SK-N-SH (cell line): ENCODE measurements at regions not wholly inside any gene's neighbourhood (a gene's known extent, or its start where the extent isn't known, plus 50 kb on each side); places are given as distances from the start of the nearest gene placed in this dataset.

Source experiments
- CTCF ChIA-PET: fragments of 300-600, 350-600 bp; formaldehyde crosslinking; extraction: SDS; loops from one replicate; lab custom pipeline; 2021; lab: Yijun Ruan, JAX
- POLR2A ChIA-PET: fragments of 350-600 bp; sonication (Branson Sonifier 250); formaldehyde crosslinking; extraction: SDS; loops from one replicate; lab custom pipeline; 2020; ENCODE audit warnings: antibody characterized with exemption, inconsistent platforms; lab: Yijun Ruan, JAX
- DNase-seq: peaks from one replicate; pipeline ENCODE4 v3.0.0; 2012
- H2AFZ ChIP-seq: fragments of 200-600 bp; sonication (generic); 2 replicates; pipeline ENCODE4 v1.8.1; 2016; ENCODE audit warnings: antibody characterized with exemption, mild to moderate bottlenecking, low read depth
- H3F3A ChIP-seq: fragments of 200-600 bp; sonication (generic); replicated peaks from 2 replicates; pipeline ENCODE3; 2016; ENCODE audit warnings: antibody characterized with exemption, mild to moderate bottlenecking; ENCODE audit not compliant: insufficient read depth
- H3K27ac ChIP-seq, 2 experiments: fragments of 200-500 bp in 1 of 2; fragments of 200-600 bp in 1 of 2; sonication (Bioruptor generic) in 1 of 2; sonication (generic), shearing (Covaris generic) in 1 of 2; 2 replicates each; pipeline versions ENCODE4 v1.5.1 to v1.6.1; 2014 to 2016; ENCODE audit warnings: low read depth in 2 of 2, inconsistent platforms in 1 of 2, low read length in 1 of 2, mild to moderate bottlenecking in 1 of 2, mixed read lengths in 1 of 2
- H3K27me3 ChIP-seq: fragments of 200-600 bp; sonication (generic), shearing (Covaris generic); 2 replicates; pipeline ENCODE4 v1.6.1; 2016; ENCODE audit warnings: mixed run types; ENCODE audit not compliant: insufficient read depth
- H3K36me3 ChIP-seq, 2 experiments: fragments of 200-500 bp in 1 of 2; fragments of 200-600 bp in 1 of 2; sonication (Bioruptor generic) in 1 of 2; sonication (generic) in 1 of 2; replicated peaks in 1 of 2; 2 replicates each; pipeline versions ENCODE3 to v1.5.1; 2014 to 2016; ENCODE audit warnings: low read length in 1 of 2, mild to moderate bottlenecking in 1 of 2; ENCODE audit not compliant: insufficient read depth in 2 of 2, control insufficient read depth in 1 of 2
- H3K4me1 ChIP-seq, 2 experiments: fragments of 200-500 bp in 1 of 2; fragments of 200-600 bp in 1 of 2; sonication (Bioruptor generic) in 1 of 2; sonication (generic), shearing (Covaris generic) in 1 of 2; 2 replicates each; pipeline versions ENCODE4 v1.5.1 to v1.6.1; 2014 to 2016; ENCODE audit warnings: low read depth in 1 of 2, low read length in 1 of 2, mixed run types in 1 of 2; ENCODE audit not compliant: insufficient read depth in 2 of 2, control insufficient read depth in 1 of 2
- H3K4me2 ChIP-seq: fragments of 200-600 bp; sonication (generic), shearing (Covaris generic); 2 replicates; pipeline ENCODE4 v1.6.1; 2017; ENCODE audit warnings: mixed run types
- H3K4me3 ChIP-seq, 2 experiments: fragments of 200-500 bp in 1 of 2; fragments of 200-600 bp in 1 of 2; sonication (Bioruptor generic) in 1 of 2; sonication (generic), shearing (Covaris generic) in 1 of 2; 2 replicates each; pipeline versions ENCODE4 v1.5.1 to v1.8.1; 2014 to 2016; ENCODE audit warnings: low read depth in 2 of 2, inconsistent platforms in 1 of 2, low read length in 1 of 2, mild to moderate bottlenecking in 1 of 2, mixed read lengths in 1 of 2, moderate library complexity in 1 of 2
- H3K79me2 ChIP-seq: fragments of 200-600 bp; sonication (generic); 2 replicates; pipeline ENCODE4 v1.8.1; 2017; ENCODE audit warnings: mild to moderate bottlenecking; ENCODE audit not compliant: insufficient read depth
- H3K9ac ChIP-seq: fragments of 200-600 bp; sonication (generic); 2 replicates; pipeline ENCODE4 v1.6.1; 2017; ENCODE audit warnings: mixed run types
- H3K9me2 ChIP-seq: fragments of 200-600 bp; sonication (generic); 2 replicates; pipeline ENCODE4 v1.6.1; 2017; ENCODE audit warnings: mixed run types
- H3K9me3 ChIP-seq: fragments of 200-600 bp; sonication (generic); 2 replicates; pipeline ENCODE4 v1.6.1; 2017; ENCODE audit warnings: mixed run types, mild to moderate bottlenecking, moderate library complexity
- H4K20me1 ChIP-seq: fragments of 200-600 bp; sonication (generic); 2 replicates; pipeline ENCODE4 v1.6.1; 2017; ENCODE audit warnings: mild to moderate bottlenecking, mixed run types; ENCODE audit not compliant: insufficient read depth
- CHD2 ChIP-seq: fragments of 150-350 bp; IDR thresholded peaks from 2 replicates; pipeline ENCODE4 v1.6.1; 2018; ENCODE audit warnings: low read length; ENCODE audit not compliant: partially characterized antibody
- ELF1 ChIP-seq: IDR thresholded peaks from 2 replicates; pipeline ENCODE4 v1.4.0; 2012
- FOXM1 ChIP-seq: IDR thresholded peaks from 2 replicates; pipeline ENCODE4 v1.4.0; 2012; ENCODE audit warnings: low read depth, mild to moderate bottlenecking
- GABPA ChIP-seq: IDR thresholded peaks from 2 replicates; pipeline ENCODE4 v1.4.0; 2012; ENCODE audit warnings: low read depth, mild to moderate bottlenecking
- MEF2A ChIP-seq: IDR thresholded peaks from 2 replicates; pipeline ENCODE4 v1.4.0; 2012; ENCODE audit warnings: low read depth, borderline replicate concordance
- NFIC ChIP-seq: IDR thresholded peaks from 2 replicates; pipeline ENCODE4 v1.4.0; 2012; ENCODE audit warnings: borderline replicate concordance
- NRF1 ChIP-seq: IDR thresholded peaks from 2 replicates; pipeline ENCODE4 v1.6.1; 2012; ENCODE audit warnings: low read depth, mild to moderate bottlenecking, low read length
- RCOR1 ChIP-seq: fragments of 150-350 bp; IDR thresholded peaks from 2 replicates; pipeline ENCODE4 v1.6.1; 2017; ENCODE audit warnings: antibody characterized with exemption, low read length
- RFX5 ChIP-seq: IDR thresholded peaks from 2 replicates; pipeline ENCODE4 v1.6.1; 2012; ENCODE audit warnings: mild to moderate bottlenecking, improper control_type of control experiment, low read length
- SIN3A ChIP-seq: IDR thresholded peaks from 2 replicates; pipeline ENCODE4 v1.6.1; 2012; ENCODE audit warnings: low read depth, mild to moderate bottlenecking, low read length, moderate library complexity, borderline replicate concordance
- SMC3 ChIP-seq: IDR thresholded peaks from 2 replicates; pipeline ENCODE4 v1.6.1; 2012; ENCODE audit warnings: low read depth, low read length, improper control_type of control experiment
- YY1 ChIP-seq: IDR thresholded peaks from 2 replicates; pipeline ENCODE4 v1.4.0; 2012; ENCODE audit warnings: low read depth, mild to moderate bottlenecking
- WGBS: methylation state at CpG from one replicate; pipeline ENCODE4 v1.1.6; 2017; ENCODE audit warnings: low lambda C conversion rate; 5-methylcytosine and 5-hydroxymethylcytosine counted together
- TF ChIP-seq, protein P1 (sequence below): IDR thresholded peaks from 2 replicates; pipeline ENCODE4 v1.6.1; 2012; ENCODE audit warnings: mild to moderate bottlenecking, low read depth, low read length, moderate library complexity
- TF ChIP-seq, protein P2 (sequence below): fragments of 200-600 bp; sonication (generic); IDR thresholded peaks from 2 replicates; pipeline ENCODE4 v1.6.1; 2017; ENCODE audit warnings: antibody characterized with exemption, mild to moderate bottlenecking, moderate library complexity
- TF ChIP-seq, protein P3 (sequence below): IDR thresholded peaks from 2 replicates; pipeline ENCODE4 v1.4.0; 2012; ENCODE audit warnings: low read depth
- TF ChIP-seq, protein P4 (sequence below): IDR thresholded peaks from 2 replicates; pipeline ENCODE4 v1.4.0; 2012; ENCODE audit warnings: low read depth, borderline replicate concordance

DNA sequence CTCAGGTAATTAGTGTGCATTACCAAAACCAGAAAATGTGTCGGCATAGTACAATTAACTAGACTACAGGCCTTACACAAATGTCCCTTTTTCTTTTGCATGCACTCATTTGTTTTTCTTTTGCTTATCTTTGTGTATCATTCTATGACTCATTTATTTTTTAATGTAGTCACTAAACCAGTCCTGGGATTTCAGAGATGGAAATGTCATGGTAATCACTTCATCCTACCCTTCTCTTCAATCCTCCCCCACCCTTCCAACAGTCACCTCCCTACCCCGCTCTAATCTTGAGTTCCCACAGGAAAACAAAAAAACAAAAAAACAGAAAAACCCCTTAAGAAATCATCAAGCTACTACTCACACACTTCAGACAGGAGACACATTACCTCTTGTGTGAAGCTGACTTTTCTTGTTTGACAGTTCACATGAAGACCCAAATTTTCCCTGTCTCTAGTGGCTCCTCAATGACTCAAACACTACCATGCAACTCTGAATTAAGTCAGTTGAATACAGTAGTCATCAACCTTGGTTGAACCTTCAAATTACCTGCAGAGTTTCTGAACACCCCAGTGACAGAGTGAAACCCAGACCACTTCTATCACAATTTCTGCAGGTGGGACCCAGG lies 242.4 kb upstream of the SALL1 start:
- Histone ChIP-seq H3F3A (no peaks in the 10 kb centered on the region), H3K79me2 (no peaks in the 10 kb centered on the region), H3K9ac (no peak overlapping the region), H3K9me3 (no peaks in the 10 kb centered on the region), H3K4me2 (no peak overlapping the region), H3K36me3 (no peaks in the 10 kb centered on the region), H3K4me1 (no peaks in the 10 kb centered on the region), H3K27me3 (no peaks in the 10 kb centered on the region), H4K20me1 (no peaks in the 10 kb centered on the region), H3K4me3 (no peak overlapping the region), H3K27ac (no peak overlapping the region), H3K9me2 (no peaks in the 10 kb centered on the region), H2AFZ (no peak overlapping the region)
- ChIA-PET POLR2A (no interaction called here), CTCF (interaction anchor here (0.6 kb wide), 1 partner anchor 345 kb away, joined by 3 read pairs; no protein-coding TSS in a partner anchor)
- TF ChIP-seq MEF2A = no peak
- TF ChIP-seq SIN3A = no peak
- TF ChIP-seq NRF1 = no peak
- WGBS = 39% methylated on average over 2 of the region's 2 CpGs
- no peak for DNase-seq

DNA sequence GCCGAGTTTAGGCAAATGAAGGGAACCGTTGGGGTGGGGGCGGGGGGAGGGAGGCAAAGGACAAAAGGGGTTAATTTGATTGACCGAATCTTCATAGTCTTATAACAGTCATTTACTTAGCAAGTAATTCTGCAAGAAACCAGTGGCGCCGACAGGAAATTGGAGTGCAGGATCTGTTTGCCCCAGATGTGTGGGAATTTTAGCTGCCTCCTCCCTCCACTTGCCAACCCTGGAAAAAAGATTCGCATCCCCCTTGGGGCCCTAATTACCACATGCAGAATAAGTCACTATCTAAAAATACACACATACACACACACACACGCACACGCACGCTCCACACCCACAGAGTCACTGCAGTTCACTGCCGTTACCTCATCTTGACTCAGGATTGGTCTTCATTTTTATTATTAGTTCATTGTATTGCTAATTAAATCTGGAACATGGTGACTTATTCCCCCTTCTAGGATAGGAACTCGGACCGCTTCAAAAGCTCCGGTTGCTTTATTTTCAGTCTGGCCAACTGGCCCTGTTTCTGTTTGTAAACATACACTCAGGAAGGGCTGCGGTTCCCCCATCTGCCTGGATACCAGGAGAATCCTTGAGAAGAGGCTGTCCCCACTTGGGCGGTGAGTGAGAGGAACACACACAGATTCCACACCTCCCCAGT lies 241.6 kb upstream of the SALL1 start:
- H4K20me1 ChIP-seq = no peaks in the 10 kb centered on the region
- no peak overlapping the region for H3K4me3 ChIP-seq
- TF ChIP-seq YY1 (no peak), RFX5 (no peak), NRF1 (no peak), GABPA (no peak), MEF2A (no peak), RCOR1 (no peak), NFIC (no peak), CHD2 (no peak), FOXM1 (no peak), SMC3 (no peak), ELF1 (no peak)
- TF ChIP-seq, protein P1, sequence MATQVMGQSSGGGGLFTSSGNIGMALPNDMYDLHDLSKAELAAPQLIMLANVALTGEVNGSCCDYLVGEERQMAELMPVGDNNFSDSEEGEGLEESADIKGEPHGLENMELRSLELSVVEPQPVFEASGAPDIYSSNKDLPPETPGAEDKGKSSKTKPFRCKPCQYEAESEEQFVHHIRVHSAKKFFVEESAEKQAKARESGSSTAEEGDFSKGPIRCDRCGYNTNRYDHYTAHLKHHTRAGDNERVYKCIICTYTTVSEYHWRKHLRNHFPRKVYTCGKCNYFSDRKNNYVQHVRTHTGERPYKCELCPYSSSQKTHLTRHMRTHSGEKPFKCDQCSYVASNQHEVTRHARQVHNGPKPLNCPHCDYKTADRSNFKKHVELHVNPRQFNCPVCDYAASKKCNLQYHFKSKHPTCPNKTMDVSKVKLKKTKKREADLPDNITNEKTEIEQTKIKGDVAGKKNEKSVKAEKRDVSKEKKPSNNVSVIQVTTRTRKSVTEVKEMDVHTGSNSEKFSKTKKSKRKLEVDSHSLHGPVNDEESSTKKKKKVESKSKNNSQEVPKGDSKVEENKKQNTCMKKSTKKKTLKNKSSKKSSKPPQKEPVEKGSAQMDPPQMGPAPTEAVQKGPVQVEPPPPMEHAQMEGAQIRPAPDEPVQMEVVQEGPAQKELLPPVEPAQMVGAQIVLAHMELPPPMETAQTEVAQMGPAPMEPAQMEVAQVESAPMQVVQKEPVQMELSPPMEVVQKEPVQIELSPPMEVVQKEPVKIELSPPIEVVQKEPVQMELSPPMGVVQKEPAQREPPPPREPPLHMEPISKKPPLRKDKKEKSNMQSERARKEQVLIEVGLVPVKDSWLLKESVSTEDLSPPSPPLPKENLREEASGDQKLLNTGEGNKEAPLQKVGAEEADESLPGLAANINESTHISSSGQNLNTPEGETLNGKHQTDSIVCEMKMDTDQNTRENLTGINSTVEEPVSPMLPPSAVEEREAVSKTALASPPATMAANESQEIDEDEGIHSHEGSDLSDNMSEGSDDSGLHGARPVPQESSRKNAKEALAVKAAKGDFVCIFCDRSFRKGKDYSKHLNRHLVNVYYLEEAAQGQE = no peak
- TF ChIP-seq, protein P2, sequence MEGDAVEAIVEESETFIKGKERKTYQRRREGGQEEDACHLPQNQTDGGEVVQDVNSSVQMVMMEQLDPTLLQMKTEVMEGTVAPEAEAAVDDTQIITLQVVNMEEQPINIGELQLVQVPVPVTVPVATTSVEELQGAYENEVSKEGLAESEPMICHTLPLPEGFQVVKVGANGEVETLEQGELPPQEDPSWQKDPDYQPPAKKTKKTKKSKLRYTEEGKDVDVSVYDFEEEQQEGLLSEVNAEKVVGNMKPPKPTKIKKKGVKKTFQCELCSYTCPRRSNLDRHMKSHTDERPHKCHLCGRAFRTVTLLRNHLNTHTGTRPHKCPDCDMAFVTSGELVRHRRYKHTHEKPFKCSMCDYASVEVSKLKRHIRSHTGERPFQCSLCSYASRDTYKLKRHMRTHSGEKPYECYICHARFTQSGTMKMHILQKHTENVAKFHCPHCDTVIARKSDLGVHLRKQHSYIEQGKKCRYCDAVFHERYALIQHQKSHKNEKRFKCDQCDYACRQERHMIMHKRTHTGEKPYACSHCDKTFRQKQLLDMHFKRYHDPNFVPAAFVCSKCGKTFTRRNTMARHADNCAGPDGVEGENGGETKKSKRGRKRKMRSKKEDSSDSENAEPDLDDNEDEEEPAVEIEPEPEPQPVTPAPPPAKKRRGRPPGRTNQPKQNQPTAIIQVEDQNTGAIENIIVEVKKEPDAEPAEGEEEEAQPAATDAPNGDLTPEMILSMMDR = no peak
- TF ChIP-seq, protein P3, sequence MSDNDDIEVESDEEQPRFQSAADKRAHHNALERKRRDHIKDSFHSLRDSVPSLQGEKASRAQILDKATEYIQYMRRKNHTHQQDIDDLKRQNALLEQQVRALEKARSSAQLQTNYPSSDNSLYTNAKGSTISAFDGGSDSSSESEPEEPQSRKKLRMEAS = no peak
- TF ChIP-seq, protein P4, sequence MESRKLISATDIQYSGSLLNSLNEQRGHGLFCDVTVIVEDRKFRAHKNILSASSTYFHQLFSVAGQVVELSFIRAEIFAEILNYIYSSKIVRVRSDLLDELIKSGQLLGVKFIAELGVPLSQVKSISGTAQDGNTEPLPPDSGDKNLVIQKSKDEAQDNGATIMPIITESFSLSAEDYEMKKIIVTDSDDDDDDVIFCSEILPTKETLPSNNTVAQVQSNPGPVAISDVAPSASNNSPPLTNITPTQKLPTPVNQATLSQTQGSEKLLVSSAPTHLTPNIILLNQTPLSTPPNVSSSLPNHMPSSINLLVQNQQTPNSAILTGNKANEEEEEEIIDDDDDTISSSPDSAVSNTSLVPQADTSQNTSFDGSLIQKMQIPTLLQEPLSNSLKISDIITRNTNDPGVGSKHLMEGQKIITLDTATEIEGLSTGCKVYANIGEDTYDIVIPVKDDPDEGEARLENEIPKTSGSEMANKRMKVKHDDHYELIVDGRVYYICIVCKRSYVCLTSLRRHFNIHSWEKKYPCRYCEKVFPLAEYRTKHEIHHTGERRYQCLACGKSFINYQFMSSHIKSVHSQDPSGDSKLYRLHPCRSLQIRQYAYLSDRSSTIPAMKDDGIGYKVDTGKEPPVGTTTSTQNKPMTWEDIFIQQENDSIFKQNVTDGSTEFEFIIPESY = no peak
- H3K36me3 ChIP-seq = no peaks in the 10 kb centered on the region
- H2AFZ ChIP-seq = no peak overlapping the region
- no peaks in the 10 kb centered on the region for H3K4me1 ChIP-seq
- no peaks in the 10 kb centered on the region for H3F3A ChIP-seq
- no peak overlapping the region for H3K9ac ChIP-seq
- ChIA-PET CTCF (no interaction called here), POLR2A (no interaction called here)
- H3K9me3 ChIP-seq = no peaks in the 10 kb centered on the region
- H3K79me2 ChIP-seq = no peaks in the 10 kb centered on the region
- no peak overlapping the region for H3K4me2 ChIP-seq
- no peaks in the 10 kb centered on the region for H3K27me3 ChIP-seq
- no peak overlapping the region for H3K27ac ChIP-seq
- no peaks in the 10 kb centered on the region for H3K9me2 ChIP-seq
- 61% methylated on average over 16 of the region's 16 CpGs for WGBS
- no peak for DNase-seq
